ENCODE measurements at regions not wholly inside any gene's neighbourhood (a gene's known extent, or its start where the extent isn't known, plus 50 kb on each side); places are given as distances from the start of the nearest gene placed in this dataset.
A peak's percentile ranks its signal among the peaks of the same experiment; 100 is the strongest.
"Not testable (repeated sequence)": the region's sequence is repeated elsewhere in the genome, so short reads cannot be mapped to it uniquely, and the experiment has no call there.

- no peak for ATAC-seq (replicated peaks in 6 of 8)
- Histone ChIP-seq H3K4me3 (no peak overlapping the region), H3K27ac (no peak overlapping the region), H3K4me1 (replicated peaks in 1 of 2) (peaks cover 0 to 2% of the 10 kb centered on the region in 2 donors)
- in situ Hi-C loops (cut with MboI; ENCODE audit: low pct_unique_long_range_greater_than_20kb in 2 of 9, low sequenced_read_pairs in 9 of 9, unreplicated experiment in 9 of 9), result loop anchor here (10.0 to 25.0 kb wide), 5 partner anchors 88 to 296 kb away; no protein-coding TSS in a partner anchor
Measured at GRCh38 chr5:36416605-36417004, 114.9 kb upstream of the RANBP3L start.

DNA sequence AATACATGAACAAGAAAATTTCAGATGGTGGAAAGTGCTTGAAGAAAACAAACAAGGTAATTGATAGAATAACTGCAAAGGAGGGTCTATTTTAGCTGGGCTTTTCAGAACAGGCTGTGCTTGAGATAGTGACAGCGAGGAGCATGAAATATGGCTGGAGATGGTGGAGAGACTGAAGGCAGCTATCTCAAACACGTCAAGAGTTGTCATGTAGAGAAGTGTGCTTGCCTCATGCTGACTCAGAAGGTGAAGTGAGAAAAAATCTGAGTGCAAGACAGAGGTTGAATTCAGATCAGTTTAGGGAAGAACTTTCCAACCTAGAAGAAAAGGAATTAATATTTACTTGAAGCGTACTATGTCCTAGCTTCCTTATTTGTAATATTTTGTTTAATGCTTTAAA is 115.5 kb upstream of the RANBP3L start:
- peaks cover 0 to 2% of the 10 kb centered on the region in 2 donors for H3K4me1 ChIP-seq (replicated peaks in 1 of 2)
- no peak for ATAC-seq (replicated peaks in 6 of 8)
- no peak overlapping the region for H3K4me3 ChIP-seq
- in situ Hi-C loops (cut with MboI; ENCODE audit: low pct_unique_long_range_greater_than_20kb in 2 of 9, low sequenced_read_pairs in 9 of 9, unreplicated experiment in 9 of 9), result loop anchor here (10.0 to 25.0 kb wide), 5 partner anchors 88 to 295 kb away; no protein-coding TSS in a partner anchor
- H3K27ac ChIP-seq, result no peak overlapping the region
- 58 to 100% (median 93%) methylated on average over 1 to 3 of the region's 3 CpGs; no CpG with 5 or more reads in 3 of the 10 experiments for WGBS, 10 experiments

- H3K4me3 ChIP-seq, result no peak overlapping the region
- in situ Hi-C loops (cut with MboI; ENCODE audit: low pct_unique_long_range_greater_than_20kb in 2 of 9, low sequenced_read_pairs in 9 of 9, unreplicated experiment in 9 of 9), result loop anchor here (10.0 to 25.0 kb wide), 5 partner anchors 87 to 295 kb away; no protein-coding TSS in a partner anchor
- ATAC-seq (replicated peaks in 6 of 8), result no peak
- H3K27ac ChIP-seq, result no peak overlapping the region
- 63 to 100% (median 74%) methylated on average over 2 to 4 of the region's 4 CpGs; no CpG with 5 or more reads in 2 of the 10 experiments for WGBS, 10 experiments
- peaks cover 0 to 2% of the 10 kb centered on the region in 2 donors for H3K4me1 ChIP-seq (replicated peaks in 1 of 2)
Measured at GRCh38 chr5:36417668-36418067, 116.0 kb upstream of the RANBP3L start.

DNA sequence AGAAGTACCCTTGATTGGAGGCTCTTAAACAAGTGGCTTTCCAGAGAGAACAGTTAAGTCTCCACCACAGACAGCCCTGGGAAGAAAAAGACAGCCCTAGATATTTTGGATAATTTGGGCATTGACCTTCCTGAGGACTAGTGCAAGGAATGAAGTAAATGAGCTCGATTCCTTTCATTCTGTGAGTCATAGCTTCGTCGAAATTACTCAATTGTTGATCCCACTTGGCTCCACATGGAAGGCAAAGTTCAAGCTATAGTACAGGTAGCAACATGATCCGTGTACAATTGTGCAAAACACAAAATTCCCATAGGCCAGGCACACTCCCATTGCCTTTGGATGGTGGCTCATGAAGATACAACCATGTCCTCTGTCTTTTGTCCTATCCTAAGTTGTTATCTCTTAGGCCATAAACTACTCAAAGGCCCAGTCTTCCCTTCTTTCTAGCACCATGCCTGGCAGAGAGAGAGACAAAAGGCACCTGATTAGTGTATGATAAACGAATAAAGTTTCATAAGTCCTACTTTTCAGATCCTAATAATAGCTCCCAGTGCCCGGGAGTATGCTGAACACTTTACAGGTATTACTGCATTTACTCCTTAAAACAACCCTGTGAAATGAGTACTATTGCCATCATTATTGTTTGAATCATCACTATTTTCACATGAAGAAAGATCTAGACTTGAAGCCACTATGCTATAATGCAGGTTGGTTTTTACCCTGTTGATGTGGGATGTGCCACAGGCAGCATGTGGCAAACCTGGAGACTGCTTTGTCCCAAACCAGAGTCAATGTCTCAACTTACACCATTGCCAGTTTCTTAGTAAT is 116.7 kb upstream of the RANBP3L start:
- in situ Hi-C loops (cut with MboI; ENCODE audit: low pct_unique_long_range_greater_than_20kb in 2 of 9, low sequenced_read_pairs in 9 of 9, unreplicated experiment in 9 of 9), result loop anchor here (10.0 to 25.0 kb wide), 5 partner anchors 86 to 294 kb away; no protein-coding TSS in a partner anchor
- ATAC-seq (replicated peaks in 6 of 8), result no peak

DNA sequence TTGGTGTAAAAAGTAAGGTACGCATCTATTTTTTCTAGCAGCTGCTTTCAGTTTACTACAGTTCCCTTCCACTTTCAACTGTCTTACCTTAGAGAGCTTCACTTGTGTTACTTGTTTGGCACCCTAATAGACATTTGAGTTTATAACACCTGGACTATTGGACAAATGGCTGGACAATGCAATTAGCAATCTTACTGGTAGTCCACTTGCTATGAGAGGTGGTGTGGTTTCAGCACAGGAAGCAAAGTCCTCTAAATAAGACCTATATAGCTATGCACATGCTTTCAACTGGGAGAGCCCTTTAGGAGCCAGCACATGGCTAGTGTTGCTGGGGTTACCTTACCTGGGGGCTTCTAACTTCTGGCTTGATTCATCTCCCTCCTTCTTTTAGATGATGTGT is 119.6 kb upstream of the RANBP3L start:
- Histone ChIP-seq H3K4me3 (no peak overlapping the region), H3K27ac (no peak overlapping the region), H3K4me1 (replicated peaks in 1 of 2) (peaks cover 5 to 10% of the 10 kb centered on the region in 2 donors)
- WGBS, 10 experiments, result 86 to 100% (median 95%) methylated on average over 1 of the region's 1 CpG; no CpG with 5 or more reads in 6 of the 10 experiments
- no peak for ATAC-seq (replicated peaks in 6 of 8)
- in situ Hi-C loops (cut with MboI; ENCODE audit: low pct_unique_long_range_greater_than_20kb in 2 of 9, low sequenced_read_pairs in 9 of 9, unreplicated experiment in 9 of 9), result loop anchor here in 4 of 9 experiments (25.0 kb wide), 2 partner anchors 266 to 291 kb away; no protein-coding TSS in a partner anchor

More for the DNA sequence above, 116.7 kb upstream of the RANBP3L start:
- Histone ChIP-seq H3K4me3 (no peak overlapping the region), H3K27ac (no peak overlapping the region), H3K4me1 (replicated peaks in 1 of 2) (peaks cover 2 to 4% of the 10 kb centered on the region in 2 donors)
- 33 to 100% (median 74%) methylated on average over 2 to 6 of the region's 6 CpGs for WGBS, 10 experiments

- peak in 4 of 8 experiments; percentile 32 to 90 (median 56) for ATAC-seq (replicated peaks in 6 of 8)
- no peak overlapping the region for H3K4me3 ChIP-seq
- in situ Hi-C loops (cut with MboI; ENCODE audit: low pct_unique_long_range_greater_than_20kb in 2 of 9, low sequenced_read_pairs in 9 of 9, unreplicated experiment in 9 of 9), result loop anchor here in 4 of 9 experiments (25.0 kb wide), 2 partner anchors 264 to 289 kb away; no protein-coding TSS in a partner anchor
- H3K27ac ChIP-seq, result no peak overlapping the region
- peaks cover 5 to 10% of the 10 kb centered on the region in 2 donors for H3K4me1 ChIP-seq (replicated peaks in 1 of 2)
- 0 to 50% (median 34%) methylated on average over 1 to 3 of the region's 3 CpGs; no CpG with 5 or more reads in 1 of the 10 experiments for WGBS, 10 experiments
Measured at GRCh38 chr5:36422952-36423351, 121.2 kb upstream of the RANBP3L start.

DNA sequence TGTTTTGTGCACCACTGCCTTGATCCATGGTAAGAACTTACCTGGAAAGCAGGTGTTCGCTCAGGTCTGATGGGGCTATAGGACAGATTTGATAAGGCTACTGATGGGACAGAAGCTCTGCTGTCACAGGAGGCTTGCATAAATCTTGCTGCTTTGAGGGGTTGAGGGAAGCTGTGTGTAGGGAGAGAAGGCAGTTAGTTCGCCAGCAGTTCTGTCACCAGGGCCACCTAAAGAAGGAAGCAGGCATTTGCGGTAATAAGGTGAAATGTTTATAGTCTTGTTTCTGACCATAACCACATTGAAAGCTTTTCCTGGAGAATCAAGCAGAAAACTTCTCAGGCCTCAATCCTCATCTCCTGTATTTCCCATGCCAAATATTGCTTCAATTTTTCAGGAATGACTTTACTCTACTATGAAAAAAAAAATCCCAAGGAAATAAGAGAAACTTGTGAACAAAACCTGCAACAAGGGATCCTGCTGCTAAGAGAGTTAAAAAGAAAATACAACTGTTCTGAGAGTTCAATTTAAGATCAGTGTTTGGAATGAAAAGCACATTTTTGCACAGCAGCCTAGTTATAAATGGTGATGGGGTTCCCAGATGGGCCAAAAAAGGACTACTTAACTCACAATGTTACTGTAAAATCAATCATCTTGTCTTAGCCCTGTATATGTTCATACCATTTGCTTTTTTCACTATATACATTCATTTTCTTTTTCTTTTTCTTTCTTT is 122.0 kb upstream of the RANBP3L start:
- Histone ChIP-seq H3K27ac (no peak overlapping the region), H3K4me3 (no peak overlapping the region), H3K4me1 (replicated peaks in 1 of 2) (peaks cover 5 to 10% of the 10 kb centered on the region in 2 donors)
- in situ Hi-C loops (cut with MboI; ENCODE audit: low pct_unique_long_range_greater_than_20kb in 2 of 9, low sequenced_read_pairs in 9 of 9, unreplicated experiment in 9 of 9), result loop anchor here in 4 of 9 experiments (25.0 kb wide), 2 partner anchors 264 to 289 kb away; no protein-coding TSS in a partner anchor
- WGBS, 10 experiments, result 69 to 100% (median 90%) methylated on average over 1 to 3 of the region's 3 CpGs; no CpG with 5 or more reads in 3 of the 10 experiments
- ATAC-seq (replicated peaks in 6 of 8), result peak in 1 of 8 experiments; percentile 79

GRCh38 chr5:36426070-36426469 is 124.4 kb upstream of the RANBP3L start:
- 67 to 100% (median 95%) methylated on average over 1 to 2 of the region's 2 CpGs; no CpG with 5 or more reads in 3 of the 10 experiments for WGBS, 10 experiments
- in situ Hi-C loops (cut with MboI; ENCODE audit: low pct_unique_long_range_greater_than_20kb in 2 of 9, low sequenced_read_pairs in 9 of 9, unreplicated experiment in 9 of 9); ATAC-seq (replicated peaks in 6 of 8); H3K4me3 ChIP-seq; H3K27ac ChIP-seq: not testable (repeated sequence)
- H3K4me1 ChIP-seq (replicated peaks in 1 of 2), result peaks cover 5 to 10% of the 10 kb centered on the region in 2 donors

DNA sequence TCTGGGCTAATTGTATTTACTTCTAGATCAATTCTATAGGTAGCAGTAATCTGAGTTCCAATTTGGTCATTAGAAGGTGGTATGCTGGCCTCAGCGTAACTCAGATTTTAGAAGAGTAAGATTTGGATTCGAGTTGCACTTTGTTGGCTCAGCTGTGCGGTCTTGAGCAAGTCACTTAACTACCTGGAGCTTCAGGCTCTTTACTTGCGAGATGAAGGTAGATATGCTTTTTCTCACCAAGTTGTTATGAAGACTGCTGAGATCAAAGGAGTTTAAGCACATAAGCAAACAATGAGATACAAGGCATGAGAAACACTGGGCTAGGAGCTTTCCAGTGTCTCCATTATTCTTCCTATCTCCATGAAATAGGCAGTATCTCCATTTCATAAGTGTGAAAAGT is 133.8 kb upstream of the RANBP3L start:
- H3K4me3 ChIP-seq, result no peak overlapping the region
- H3K4me1 ChIP-seq (replicated peaks in 1 of 2), result peaks cover 2 to 12% of the 10 kb centered on the region in 2 donors
- WGBS, 10 experiments, result 55 to 92% (median 79%) methylated on average over 1 to 4 of the region's 4 CpGs
- no peak overlapping the region for H3K27ac ChIP-seq
- in situ Hi-C loops (cut with MboI; ENCODE audit: low pct_unique_long_range_greater_than_20kb in 2 of 9, low sequenced_read_pairs in 9 of 9, unreplicated experiment in 9 of 9), result no loop called here
- ATAC-seq (replicated peaks in 6 of 8), result no peak

DNA sequence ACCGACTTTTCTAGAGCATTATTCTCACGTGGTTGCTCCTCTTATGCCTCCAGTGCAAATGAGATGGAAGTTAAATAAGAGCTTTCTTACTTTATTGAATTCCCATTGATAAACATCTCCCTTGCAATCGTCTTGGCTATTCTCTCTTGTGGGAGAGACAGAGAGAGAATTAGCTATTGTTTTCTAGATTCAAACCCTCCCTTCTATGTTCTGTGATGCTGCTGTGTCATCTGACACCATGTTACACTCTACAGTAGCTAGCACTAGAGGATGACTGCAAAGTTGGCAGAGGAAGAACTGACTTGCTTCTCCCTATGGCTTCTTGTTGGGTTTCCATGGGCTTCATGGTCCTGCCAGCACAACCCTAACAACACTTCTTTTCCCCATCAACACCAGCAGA is 134.6 kb upstream of the RANBP3L start:
- in situ Hi-C loops (cut with MboI; ENCODE audit: low pct_unique_long_range_greater_than_20kb in 2 of 9, low sequenced_read_pairs in 9 of 9, unreplicated experiment in 9 of 9), result no loop called here
- ATAC-seq (replicated peaks in 6 of 8), result peak in 1 of 8 experiments; percentile 23
- H3K4me3 ChIP-seq, result no peak overlapping the region
- no peak overlapping the region for H3K27ac ChIP-seq
- WGBS, 10 experiments, result 0 to 88% (median 50%) methylated on average over 1 to 3 of the region's 3 CpGs; no CpG with 5 or more reads in 1 of the 10 experiments
- H3K4me1 ChIP-seq (replicated peaks in 1 of 2), result peaks cover 5 to 15% of the 10 kb centered on the region in 2 donors

DNA sequence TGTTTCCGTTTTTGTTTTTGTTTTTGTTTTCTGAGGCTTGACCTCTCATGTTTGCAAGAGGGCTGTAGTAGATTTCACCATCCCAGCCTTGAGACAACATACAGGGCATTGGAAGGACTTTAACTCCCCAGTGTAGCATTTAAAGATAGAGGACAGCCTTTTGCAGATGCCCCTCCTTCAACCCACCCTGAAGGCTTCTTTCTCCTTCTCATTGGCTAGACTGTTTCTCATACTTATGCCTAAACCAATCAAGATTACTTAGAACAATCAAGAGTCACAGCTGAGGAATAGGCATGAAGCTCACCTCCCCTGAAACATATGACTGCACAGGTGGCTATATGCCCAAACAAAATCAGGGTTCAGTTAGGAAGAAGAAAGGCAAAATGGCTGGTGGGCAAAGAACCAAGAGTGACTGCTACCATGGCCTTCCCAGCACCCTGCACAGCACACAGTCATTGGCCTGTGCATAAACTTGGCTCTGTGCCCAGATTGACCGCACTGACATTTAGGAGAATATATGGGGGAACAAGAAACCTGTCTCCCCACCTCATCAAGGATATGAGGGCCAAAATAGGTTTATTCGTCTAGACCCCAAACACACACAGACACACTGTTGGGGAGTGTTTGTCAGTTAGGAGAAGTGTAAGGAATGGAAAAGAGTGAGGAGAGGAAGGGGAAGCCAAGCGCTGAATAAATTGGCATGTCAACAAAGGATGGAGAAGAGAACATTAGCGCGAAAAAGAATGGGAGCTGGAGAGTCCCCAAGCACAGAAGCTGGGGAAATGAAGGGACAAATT is 137.3 kb upstream of the RANBP3L start:
- no peak overlapping the region for H3K4me3 ChIP-seq
- in situ Hi-C loops (cut with MboI; ENCODE audit: low pct_unique_long_range_greater_than_20kb in 2 of 9, low sequenced_read_pairs in 9 of 9, unreplicated experiment in 9 of 9), result no loop called here
- peak in 1 of 8 experiments; percentile 54 for ATAC-seq (replicated peaks in 6 of 8)
- no peak overlapping the region for H3K27ac ChIP-seq
- H3K4me1 ChIP-seq (replicated peaks in 1 of 2), result peaks cover 9 to 15% of the 10 kb centered on the region in 2 donors
- WGBS, 10 experiments, result 68 to 100% (median 82%) methylated on average over 3 to 5 of the region's 6 CpGs; no CpG with 5 or more reads in 1 of the 10 experiments

GRCh38 chr5:36440300-36440699 is 138.6 kb upstream of the RANBP3L start:
- 80 to 100% (median 92%) methylated on average over 1 to 5 of the region's 5 CpGs; no CpG with 5 or more reads in 4 of the 10 experiments for WGBS, 10 experiments

More at GRCh38 chr5:36440300-36440699, 138.6 kb upstream of the RANBP3L start:
- Histone ChIP-seq H3K27ac (no peak overlapping the region), H3K4me3 (no peak overlapping the region), H3K4me1 (replicated peaks in 1 of 2) (peaks cover 9 to 15% of the 10 kb centered on the region in 2 donors)
- in situ Hi-C loops (cut with MboI; ENCODE audit: low pct_unique_long_range_greater_than_20kb in 2 of 9, low sequenced_read_pairs in 9 of 9, unreplicated experiment in 9 of 9), result no loop called here
- ATAC-seq (replicated peaks in 6 of 8), result no peak

Data from motor neuron (in vitro differentiated cells).